ENCODE measurements at regions not wholly inside any gene's neighbourhood (a gene's known extent, or its start where the extent isn't known, plus 50 kb on each side); places are given as distances from the start of the nearest gene placed in this dataset.

- CTCF ChIA-PET: no interaction called here
- no peak for TF ChIP-seq CTCF (IDR thresholded peaks at IDR 0.05; ENCODE audit: control extremely low read depth, extremely low read depth, low read depth, missing control alignments)
- no peak for DNase-seq (ENCODE audit: extremely low spot score)
- POLR2A ChIA-PET: no interaction called here
Observed at GRCh38 chr9:109830545-109830944, 50.5 kb downstream of the PALM2AKAP2 start.

GRCh38 chr9:109831998-109832658 lies 52.1 kb downstream of the PALM2AKAP2 start:
- ChIA-PET POLR2A (interaction anchor here (0.6 kb wide), 1 partner anchor 836 kb away, joined by 3 read pairs; no protein-coding TSS in a partner anchor), CTCF (interaction anchor here (1.2 kb wide), 1 partner anchor 14 kb away, joined by 5 read pairs; no protein-coding TSS in a partner anchor)
- DNase-seq (ENCODE audit: extremely low spot score): no peak
- TF ChIP-seq CTCF (IDR thresholded peaks at IDR 0.05; ENCODE audit: control extremely low read depth, extremely low read depth, low read depth, missing control alignments): no peak

- DNase-seq (ENCODE audit: extremely low spot score): no peak
- no peak for TF ChIP-seq CTCF (IDR thresholded peaks at IDR 0.05; ENCODE audit: control extremely low read depth, extremely low read depth, low read depth, missing control alignments)
- ChIA-PET CTCF (interaction anchor here (1.1 kb wide), 2 partner anchors 12 to 19 kb away, joined by 3 to 4 read pairs; no protein-coding TSS in a partner anchor), POLR2A (no interaction called here)
Observed at GRCh38 chr9:109834855-109835254, 54.9 kb downstream of the PALM2AKAP2 start.

GRCh38 chr9:109843641-109844040 lies 63.6 kb downstream of the PALM2AKAP2 start:
- TF ChIP-seq CTCF (IDR thresholded peaks at IDR 0.05; ENCODE audit: control extremely low read depth, extremely low read depth, low read depth, missing control alignments): no peak
- no peak for DNase-seq (ENCODE audit: extremely low spot score)
- ChIA-PET POLR2A (no interaction called here), CTCF (interaction anchor here (0.8 to 3.5 kb wide), 2 partner anchors 19 to 25 kb away, joined by 3 to 16 read pairs; no protein-coding TSS in a partner anchor)

- POLR2A ChIA-PET: no interaction called here
- DNase-seq (ENCODE audit: extremely low spot score): no peak
- CTCF ChIA-PET: interaction anchor here (3.5 kb wide), 1 partner anchor 27 kb away, joined by 16 read pairs; no protein-coding TSS in a partner anchor
- no peak for TF ChIP-seq CTCF (IDR thresholded peaks at IDR 0.05; ENCODE audit: control extremely low read depth, extremely low read depth, low read depth, missing control alignments)
Observed at GRCh38 chr9:109845226-109845625, 65.2 kb downstream of the PALM2AKAP2 start.

GRCh38 chr9:109846776-109847175 lies 66.8 kb downstream of the PALM2AKAP2 start:
- POLR2A ChIA-PET: no interaction called here
- CTCF ChIA-PET: no interaction called here
- no peak for TF ChIP-seq CTCF (IDR thresholded peaks at IDR 0.05; ENCODE audit: control extremely low read depth, extremely low read depth, low read depth, missing control alignments)
- no peak for DNase-seq (ENCODE audit: extremely low spot score)
